ENCODE measurements at regions not wholly inside any gene's neighbourhood (a gene's known extent, or its start where the extent isn't known, plus 50 kb on each side); places are given as distances from the start of the nearest gene placed in this dataset.
A peak's percentile ranks its signal among the peaks of the same experiment; 100 is the strongest.

- TF ChIP-seq YY1 (IDR thresholded peaks at IDR 0.05; ENCODE audit: insufficient read depth, insufficient read length) (no peak), ZNF274 (IDR thresholded peaks at IDR 0.05; ENCODE audit: low read depth, low read length) (no peak), SUZ12 (IDR thresholded peaks at IDR 0.05; ENCODE audit: extremely low read depth, insufficient read depth, insufficient read length) (no peak)
- Histone ChIP-seq H3K9me3 (ENCODE audit: insufficient read depth, low read length) (no peaks in the 10 kb centered on the region), H3K27me3 (ENCODE audit: insufficient read depth, insufficient read length) (no peaks in the 10 kb centered on the region), H3K4me1 (ENCODE audit: insufficient read depth, insufficient read length) (peaks cover 25% of the 10 kb centered on the region), H3K36me3 (ENCODE audit: insufficient read depth, insufficient read length, low read length) (no peaks in the 10 kb centered on the region), H3K9ac (ENCODE audit: insufficient read length, low read depth) (peak overlapping the region; percentile 79), H3K4me3 (ENCODE audit: insufficient read length, low read depth) (peak overlapping the region; percentile 13)
- no peak for DNase-seq (ENCODE audit: low read depth, low spot score)
Observed at GRCh38 chrX:39817754-39818470, 279.8 kb downstream of the BCOR start.

- DNase-seq (ENCODE audit: low read depth, low spot score) = no peak
- Histone ChIP-seq H3K4me3 (ENCODE audit: insufficient read length, low read depth) (no peak overlapping the region), H3K27me3 (ENCODE audit: insufficient read depth, insufficient read length) (peaks cover 7% of the 10 kb centered on the region), H3K9me3 (ENCODE audit: insufficient read depth, low read length) (no peaks in the 10 kb centered on the region), H3K9ac (ENCODE audit: insufficient read length, low read depth) (peak overlapping the region; percentile 68), H3K4me1 (ENCODE audit: insufficient read depth, insufficient read length) (peaks cover 26% of the 10 kb centered on the region), H3K36me3 (ENCODE audit: insufficient read depth, insufficient read length, low read length) (no peaks in the 10 kb centered on the region)
- TF ChIP-seq SUZ12 (IDR thresholded peaks at IDR 0.05; ENCODE audit: extremely low read depth, insufficient read depth, insufficient read length) (no peak), ZNF274 (IDR thresholded peaks at IDR 0.05; ENCODE audit: low read depth, low read length) (no peak), YY1 (IDR thresholded peaks at IDR 0.05; ENCODE audit: insufficient read depth, insufficient read length) (no peak)
Observed at GRCh38 chrX:39818750-39819149, 279.0 kb downstream of the BCOR start.

- H3K9ac ChIP-seq (ENCODE audit: insufficient read length, low read depth) = peak overlapping the region; percentile 85
- TF ChIP-seq SUZ12 (IDR thresholded peaks at IDR 0.05; ENCODE audit: extremely low read depth, insufficient read depth, insufficient read length) = no peak
- no peak for TF ChIP-seq ZNF274 (IDR thresholded peaks at IDR 0.05; ENCODE audit: low read depth, low read length)
- no peak for TF ChIP-seq YY1 (IDR thresholded peaks at IDR 0.05; ENCODE audit: insufficient read depth, insufficient read length)
- H3K9me3 ChIP-seq (ENCODE audit: insufficient read depth, low read length) = no peaks in the 10 kb centered on the region
- no peak for DNase-seq (ENCODE audit: low read depth, low spot score)
- H3K27me3 ChIP-seq (ENCODE audit: insufficient read depth, insufficient read length) = peaks cover 7% of the 10 kb centered on the region
- H3K36me3 ChIP-seq (ENCODE audit: insufficient read depth, insufficient read length, low read length) = no peaks in the 10 kb centered on the region
- peaks cover 25% of the 10 kb centered on the region for H3K4me1 ChIP-seq (ENCODE audit: insufficient read depth, insufficient read length)
- H3K4me3 ChIP-seq (ENCODE audit: insufficient read length, low read depth) = peak overlapping the region; percentile 63
Observed at GRCh38 chrX:39819921-39820849, 277.6 kb downstream of the BCOR start.

- no peaks in the 10 kb centered on the region for H3K36me3 ChIP-seq (ENCODE audit: insufficient read depth, insufficient read length, low read length)
- H3K9me3 ChIP-seq (ENCODE audit: insufficient read depth, low read length) = peaks cover 2% of the 10 kb centered on the region; the same call in 1 of the 2 replicates
- peak overlapping the region; percentile 63 for H3K4me3 ChIP-seq (ENCODE audit: insufficient read length, low read depth)
- H3K9ac ChIP-seq (ENCODE audit: insufficient read length, low read depth) = peak overlapping the region; percentile 87
- H3K4me1 ChIP-seq (ENCODE audit: insufficient read depth, insufficient read length) = peaks cover 25% of the 10 kb centered on the region
- peaks cover 7% of the 10 kb centered on the region for H3K27me3 ChIP-seq (ENCODE audit: insufficient read depth, insufficient read length)
- TF ChIP-seq SUZ12 (IDR thresholded peaks at IDR 0.05; ENCODE audit: extremely low read depth, insufficient read depth, insufficient read length) = no peak
- TF ChIP-seq ZNF274 (IDR thresholded peaks at IDR 0.05; ENCODE audit: low read depth, low read length) = no peak
- TF ChIP-seq YY1 (IDR thresholded peaks at IDR 0.05; ENCODE audit: insufficient read depth, insufficient read length) = no peak
- peak; percentile 77 for DNase-seq (ENCODE audit: low read depth, low spot score)
Observed at GRCh38 chrX:39820938-39821708, 276.6 kb downstream of the BCOR start.

- DNase-seq (ENCODE audit: low read depth, low spot score) = no peak
- H3K4me1 ChIP-seq (ENCODE audit: insufficient read depth, insufficient read length) = peaks cover 23% of the 10 kb centered on the region
- H3K9me3 ChIP-seq (ENCODE audit: insufficient read depth, low read length) = peaks cover 4% of the 10 kb centered on the region; the same call in 1 of the 2 replicates
- peak overlapping the region; percentile 87 for H3K9ac ChIP-seq (ENCODE audit: insufficient read length, low read depth)
- peak overlapping the region; percentile 52 for H3K4me3 ChIP-seq (ENCODE audit: insufficient read length, low read depth)
- TF ChIP-seq YY1 (IDR thresholded peaks at IDR 0.05; ENCODE audit: insufficient read depth, insufficient read length) = no peak
- H3K27me3 ChIP-seq (ENCODE audit: insufficient read depth, insufficient read length) = peaks cover 7% of the 10 kb centered on the region
- no peaks in the 10 kb centered on the region for H3K36me3 ChIP-seq (ENCODE audit: insufficient read depth, insufficient read length, low read length)
Observed at GRCh38 chrX:39821709-39822095, 276.1 kb downstream of the BCOR start.

GRCh38 chrX:39822133-39822748, 275.5 kb downstream of the BCOR start:
- no peaks in the 10 kb centered on the region for H3K36me3 ChIP-seq (ENCODE audit: insufficient read depth, insufficient read length, low read length)
- H3K9ac ChIP-seq (ENCODE audit: insufficient read length, low read depth) = peak overlapping the region; percentile 87
- peaks cover 4% of the 10 kb centered on the region; the same call in 1 of the 2 replicates for H3K9me3 ChIP-seq (ENCODE audit: insufficient read depth, low read length)
- no peak for DNase-seq (ENCODE audit: low read depth, low spot score)
- TF ChIP-seq YY1 (IDR thresholded peaks at IDR 0.05; ENCODE audit: insufficient read depth, insufficient read length) = no peak
- TF ChIP-seq SUZ12 (IDR thresholded peaks at IDR 0.05; ENCODE audit: extremely low read depth, insufficient read depth, insufficient read length) = no peak
- TF ChIP-seq ZNF274 (IDR thresholded peaks at IDR 0.05; ENCODE audit: low read depth, low read length) = no peak
- H3K4me1 ChIP-seq (ENCODE audit: insufficient read depth, insufficient read length) = peaks cover 24% of the 10 kb centered on the region
- peaks cover 11% of the 10 kb centered on the region for H3K27me3 ChIP-seq (ENCODE audit: insufficient read depth, insufficient read length)
- peak overlapping the region; percentile 52 for H3K4me3 ChIP-seq (ENCODE audit: insufficient read length, low read depth)

Measured in NT2/D1 (cell line).